ENCODE measurements at regions not wholly inside any gene's neighbourhood (a gene's known extent, or its start where the extent isn't known, plus 50 kb on each side); places are given as distances from the start of the nearest gene placed in this dataset.
"Not testable (repeated sequence)": the region's sequence is repeated elsewhere in the genome, so short reads cannot be mapped to it uniquely, and the experiment has no call there.

DNA sequence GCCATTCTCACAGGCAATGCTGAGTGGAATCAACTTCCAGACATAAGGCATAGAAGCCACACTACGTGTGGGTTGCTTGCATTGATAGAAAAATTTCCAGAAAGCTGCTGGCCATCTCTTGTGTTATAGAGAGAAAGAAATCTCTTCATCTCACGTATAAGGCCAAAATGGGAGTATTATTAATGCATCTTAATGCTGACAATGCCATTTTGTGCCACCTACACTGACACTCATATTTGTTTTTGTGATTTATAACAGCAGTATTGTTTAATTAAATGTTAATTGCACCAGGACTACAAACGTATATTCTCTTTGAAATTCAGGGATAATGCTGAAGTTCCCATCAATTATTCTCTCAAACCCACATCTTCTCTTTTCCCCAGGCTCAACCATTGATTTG, 56.1 kb upstream of the TMEM132D start:
- no peak for DNase-seq

DNA sequence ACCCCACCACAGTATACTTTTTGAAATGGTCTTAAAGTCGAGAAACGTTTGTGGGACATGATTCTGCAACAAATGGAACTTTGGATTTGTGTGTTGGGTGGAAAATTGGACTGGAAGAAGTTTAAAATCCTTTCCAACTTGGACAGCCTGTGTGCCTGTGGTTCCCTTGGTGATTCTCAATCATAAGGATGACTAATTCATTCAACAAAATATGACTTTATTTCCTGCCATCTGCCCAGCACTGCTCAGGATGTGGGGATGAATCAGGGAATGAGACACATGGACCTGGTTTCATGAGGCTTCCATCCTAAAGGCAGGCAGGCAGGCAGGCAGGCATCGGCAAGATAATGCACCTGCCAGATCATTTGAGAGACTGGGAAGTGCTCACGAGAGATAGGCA, 57.3 kb upstream of the TMEM132D start:
- no peak for DNase-seq

DNA sequence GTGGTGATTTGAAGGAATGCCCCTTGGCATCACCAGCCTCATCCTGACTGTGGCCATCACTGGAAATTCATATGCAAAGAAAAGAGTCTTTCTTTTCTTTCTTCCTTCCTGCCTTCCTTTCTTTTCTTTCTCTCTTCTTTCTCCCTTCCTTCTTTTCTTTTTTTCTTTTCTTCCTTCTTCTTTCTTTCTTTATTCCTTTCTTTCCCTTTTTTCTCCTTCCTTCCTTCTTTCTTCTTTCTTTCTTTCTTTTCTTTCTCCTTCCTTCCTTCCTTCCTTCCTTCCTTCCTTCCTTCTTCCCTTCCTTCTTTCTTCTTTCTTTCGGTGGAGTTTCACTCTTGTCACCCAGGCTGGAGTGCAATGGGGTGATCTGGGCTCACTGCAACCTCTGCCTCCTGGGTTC, 58.0 kb upstream of the TMEM132D start:
- DNase-seq = no peak

DNA sequence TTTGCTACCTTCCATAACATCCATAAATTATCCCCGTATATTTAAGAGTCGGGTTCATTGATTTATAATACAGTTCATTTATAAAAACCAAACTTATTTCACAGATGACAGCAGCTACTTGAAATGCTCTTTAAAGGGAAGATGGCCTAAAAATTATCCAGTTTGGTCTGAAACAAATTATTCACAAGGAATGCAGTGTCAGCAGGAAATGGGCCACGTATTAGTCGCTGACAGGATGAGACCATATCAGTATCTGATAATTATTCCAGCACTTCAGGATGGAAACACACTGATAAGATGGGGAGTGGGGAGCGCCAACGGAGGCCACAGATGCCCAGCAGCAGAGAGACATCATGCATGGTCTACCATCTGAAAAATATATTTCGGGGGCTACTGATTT, 60.5 kb upstream of the TMEM132D start:
- DNase-seq = no peak

DNA sequence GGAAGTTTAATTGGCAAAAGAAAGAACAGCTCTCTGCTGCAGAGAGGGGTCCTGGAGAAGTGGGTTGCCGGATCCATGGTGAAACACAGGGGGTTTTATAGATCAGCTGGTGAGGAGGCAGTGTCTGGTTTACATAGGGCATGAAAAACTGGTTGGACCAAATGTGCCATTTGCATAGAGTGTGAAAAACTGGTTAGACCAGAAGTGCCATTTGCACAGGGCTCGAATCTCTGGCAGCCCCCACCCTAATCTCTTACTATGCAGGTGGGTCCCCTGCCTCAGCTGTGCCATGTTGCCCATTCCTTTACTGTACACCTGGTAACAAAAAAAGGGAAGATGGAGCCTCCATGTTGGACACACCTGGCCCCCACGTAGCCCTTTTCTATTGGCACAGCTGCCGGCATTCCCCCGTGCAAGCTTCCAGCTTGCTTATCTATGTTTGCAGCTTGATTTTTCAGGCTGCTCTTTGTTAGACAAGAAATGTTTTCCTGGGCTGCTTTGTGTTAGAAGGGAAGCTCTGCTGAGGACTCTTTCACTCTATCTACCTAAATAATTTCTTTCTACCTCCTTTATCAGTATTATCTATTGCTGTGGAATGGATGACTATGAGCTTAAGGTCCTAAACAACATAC, 61.1 kb upstream of the TMEM132D start:
- no peak for DNase-seq

DNA sequence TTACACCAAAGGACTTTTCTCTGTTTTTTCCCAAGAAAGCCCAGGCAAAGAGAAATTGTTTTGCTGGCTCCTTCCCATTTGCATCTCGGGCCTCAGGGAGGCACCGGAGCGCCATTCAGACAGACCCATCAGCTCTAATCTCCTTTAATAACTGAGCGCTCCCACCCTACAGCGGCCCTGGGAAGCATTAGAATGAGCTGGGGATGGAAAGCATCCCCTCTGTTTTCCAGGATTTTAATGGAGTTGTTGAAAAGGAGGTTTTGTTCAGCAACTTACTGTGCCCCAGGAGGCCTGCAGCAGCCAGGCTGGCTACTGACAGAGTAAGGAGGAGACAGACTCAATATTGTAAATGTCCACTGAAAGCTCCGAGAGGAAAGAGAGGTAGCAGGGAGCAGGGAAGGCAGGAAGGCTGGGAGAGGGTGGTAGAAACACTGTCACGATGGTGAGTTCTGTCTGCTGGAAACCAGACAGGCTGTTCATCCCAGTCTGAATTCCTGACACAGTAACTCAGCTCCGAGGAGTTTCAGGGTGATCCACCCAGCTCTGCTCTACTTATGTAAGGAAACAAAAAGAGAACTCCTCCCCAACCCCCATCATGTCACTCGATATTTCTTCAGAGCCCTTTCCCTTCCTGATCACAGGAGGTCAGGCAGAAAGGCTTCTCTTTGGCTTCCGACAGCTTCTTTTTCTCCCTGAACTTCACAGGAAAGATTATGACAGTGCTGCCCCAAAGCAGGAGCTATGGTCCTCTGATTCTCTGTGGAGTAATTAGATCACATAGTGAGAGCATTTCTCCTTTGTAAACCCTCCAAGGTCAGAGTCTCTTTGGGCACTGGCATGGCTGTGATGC, 62.5 kb upstream of the TMEM132D start:
- no peak for DNase-seq

DNA sequence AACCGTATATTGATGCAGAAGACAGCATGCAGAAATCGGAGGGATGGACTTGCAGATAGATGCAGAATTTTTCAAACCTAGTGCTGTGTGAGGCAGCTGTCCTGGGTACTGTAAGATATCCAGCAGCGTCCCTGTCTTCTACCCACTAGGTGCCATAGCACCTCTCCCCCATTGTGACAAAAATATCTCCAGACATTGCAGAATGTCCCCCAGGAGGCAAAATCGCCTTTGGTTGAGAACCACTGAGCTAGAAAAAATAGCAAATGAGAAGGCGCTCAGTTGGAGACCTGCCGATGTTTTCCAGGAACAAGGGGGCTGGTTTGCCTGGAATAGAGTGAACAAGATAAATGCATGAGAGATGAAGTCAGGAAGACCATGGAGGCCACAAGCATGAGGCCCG, 67.9 kb upstream of the TMEM132D start:
- no peak for DNase-seq

DNA sequence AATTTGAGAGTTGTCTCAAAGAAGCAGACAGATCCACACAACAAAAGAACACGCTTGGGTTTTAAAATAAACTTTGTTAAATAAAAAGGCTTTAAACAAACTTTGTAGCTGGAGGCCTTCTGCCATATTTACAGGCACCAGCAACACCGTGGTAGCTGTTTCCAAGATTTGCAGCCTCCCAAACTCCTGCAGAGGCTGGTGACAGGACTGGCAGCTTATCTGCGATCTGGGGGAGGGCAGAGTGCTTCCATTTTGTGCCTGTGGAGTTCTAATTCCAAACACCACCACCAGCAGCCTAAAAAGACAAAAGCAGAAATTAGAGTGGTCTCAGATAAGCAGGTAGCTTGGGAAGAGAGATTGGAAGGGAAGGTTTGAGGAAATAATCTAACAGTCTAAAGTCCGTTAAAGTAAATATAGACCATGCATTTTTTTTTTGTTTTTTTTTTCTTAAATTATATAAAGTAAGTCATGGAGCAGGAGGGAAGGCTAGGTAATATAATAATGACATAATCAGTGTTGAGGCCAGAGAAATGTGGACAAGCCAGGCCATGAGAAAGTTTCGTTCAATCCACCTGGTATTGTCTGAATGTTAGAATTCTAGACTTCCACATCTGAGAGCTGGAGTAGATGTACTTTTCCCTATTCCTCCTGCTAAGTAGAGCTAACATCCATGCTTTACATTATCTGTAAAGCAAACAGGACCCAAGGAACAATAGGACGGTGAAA, 69.6 kb upstream of the TMEM132D start:
- no peak for DNase-seq

DNA sequence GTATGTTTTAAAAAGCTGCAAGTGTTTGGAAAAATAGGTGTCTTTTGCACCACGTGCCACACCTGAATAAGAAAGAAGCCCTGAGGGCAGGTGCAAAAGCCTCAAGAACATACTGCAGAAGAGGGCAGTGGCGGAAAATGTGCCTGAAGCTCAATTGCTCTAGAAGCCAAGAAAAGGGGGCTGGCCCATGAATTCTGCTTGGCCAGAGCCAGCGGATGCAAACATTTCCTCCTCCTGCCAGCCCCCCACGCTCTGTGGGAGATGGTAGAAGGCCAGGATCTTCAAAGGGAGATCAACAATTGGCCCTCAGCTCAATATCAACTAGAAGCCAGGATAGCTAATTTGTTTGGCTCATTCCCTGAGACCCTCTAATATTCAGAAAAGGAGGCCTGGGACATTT, 80.3 kb upstream of the TMEM132D start:
- DNase-seq = no peak

DNA sequence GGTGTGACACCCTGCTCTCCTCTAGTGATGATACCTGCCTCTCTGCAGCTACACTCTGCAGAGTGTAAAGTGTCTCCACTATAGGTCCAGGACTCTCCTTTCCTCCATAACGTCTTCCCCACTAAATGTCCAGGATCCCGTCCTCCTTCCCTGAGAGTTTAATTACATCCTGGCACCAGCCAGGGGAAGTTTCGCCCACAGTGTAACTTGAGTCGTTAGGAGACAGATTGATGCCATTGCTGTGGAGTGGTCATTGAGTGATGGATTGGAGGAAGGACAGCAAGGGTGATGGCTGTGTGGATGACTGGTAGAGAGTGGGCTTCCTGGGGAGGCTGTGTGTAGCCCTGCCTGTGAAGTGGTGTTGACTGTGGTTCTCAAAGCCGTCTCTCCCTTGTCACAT, 84.0 kb upstream of the TMEM132D start:
- no peak for DNase-seq

DNA sequence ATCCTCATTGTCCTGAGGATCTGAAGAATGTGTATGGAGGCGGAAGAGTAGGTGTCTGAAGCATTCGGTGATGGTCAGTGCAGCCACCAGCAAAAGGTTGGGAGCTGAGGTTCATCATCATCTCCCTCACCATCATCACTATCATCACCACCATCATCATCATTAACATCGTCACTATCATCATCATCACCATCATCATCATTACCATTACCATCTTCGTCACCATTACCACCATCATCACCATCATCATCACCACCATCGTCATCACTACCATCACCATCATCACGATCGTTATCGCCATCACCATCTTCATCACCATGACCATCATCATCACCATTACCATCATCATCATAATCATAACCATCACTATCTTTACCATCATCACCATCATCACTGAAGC, 90.8 kb upstream of the TMEM132D start:
- no peak for DNase-seq

DNA sequence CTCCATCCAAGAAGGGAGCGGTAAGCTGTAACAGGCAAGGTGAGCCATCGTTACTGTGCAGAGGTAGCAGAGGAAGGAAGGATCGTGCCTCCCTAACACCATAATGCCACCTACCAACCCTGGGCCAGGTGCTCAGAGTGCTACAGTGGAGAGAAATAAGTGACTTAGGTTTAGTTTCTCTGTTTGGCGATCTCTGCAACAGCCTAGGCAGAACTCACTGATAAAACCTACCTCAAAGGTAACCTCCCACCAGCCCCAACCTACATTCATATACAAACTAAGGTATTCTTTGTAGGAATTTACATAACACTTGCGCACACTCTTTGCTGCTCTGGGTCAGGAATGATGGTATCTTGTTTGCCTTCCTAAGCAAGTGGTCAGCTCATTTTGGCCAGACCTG, 93.4 kb upstream of the TMEM132D start:
- no peak for DNase-seq

DNA sequence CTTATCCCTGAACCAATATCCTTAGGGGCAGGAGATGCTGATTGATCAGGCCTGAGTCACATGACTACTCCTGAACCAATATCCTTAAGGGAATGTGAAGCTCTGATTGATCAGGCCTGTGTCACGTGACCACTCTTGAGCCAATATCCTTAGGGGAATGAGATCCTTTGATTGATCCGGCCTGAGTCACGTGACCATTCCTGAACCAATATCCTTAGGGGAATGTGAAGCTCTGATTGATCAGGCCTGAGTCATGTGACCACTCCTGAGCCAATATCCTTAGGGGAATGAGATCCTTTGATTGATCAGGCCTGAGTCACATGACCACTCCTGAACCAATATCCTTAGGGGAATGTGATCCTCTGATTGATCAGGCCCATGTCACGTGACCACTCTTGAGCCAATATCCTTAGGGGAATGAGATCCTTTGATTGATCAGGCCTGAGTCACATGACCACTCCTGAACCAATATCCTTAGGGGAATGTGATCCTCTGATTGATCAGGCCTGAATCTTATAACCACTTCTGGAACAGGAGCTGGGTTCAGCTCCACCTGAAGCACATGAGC, 100.6 kb upstream of the TMEM132D start:
- not testable (repeated sequence) for DNase-seq

DNA sequence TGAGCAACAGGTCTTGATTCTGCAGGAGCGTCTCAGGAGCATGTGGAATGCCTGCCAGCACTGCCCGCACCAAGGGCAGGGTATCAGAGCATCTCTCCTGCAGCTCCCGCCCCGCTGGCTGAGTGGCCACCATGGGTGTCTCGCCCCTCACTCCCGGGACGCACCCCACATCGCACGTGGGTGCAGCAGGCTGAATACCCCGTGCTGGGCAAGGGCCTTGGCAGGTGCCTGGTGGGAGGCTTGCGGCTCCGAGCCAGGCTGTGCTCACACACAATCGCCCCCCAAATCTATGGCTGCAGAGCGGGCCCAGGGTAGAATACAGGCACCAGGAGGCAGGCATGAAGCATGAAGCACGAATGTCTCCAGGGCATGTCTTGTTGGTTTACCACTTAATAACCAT, 103.9 kb upstream of the TMEM132D start:
- DNase-seq = no peak

DNA sequence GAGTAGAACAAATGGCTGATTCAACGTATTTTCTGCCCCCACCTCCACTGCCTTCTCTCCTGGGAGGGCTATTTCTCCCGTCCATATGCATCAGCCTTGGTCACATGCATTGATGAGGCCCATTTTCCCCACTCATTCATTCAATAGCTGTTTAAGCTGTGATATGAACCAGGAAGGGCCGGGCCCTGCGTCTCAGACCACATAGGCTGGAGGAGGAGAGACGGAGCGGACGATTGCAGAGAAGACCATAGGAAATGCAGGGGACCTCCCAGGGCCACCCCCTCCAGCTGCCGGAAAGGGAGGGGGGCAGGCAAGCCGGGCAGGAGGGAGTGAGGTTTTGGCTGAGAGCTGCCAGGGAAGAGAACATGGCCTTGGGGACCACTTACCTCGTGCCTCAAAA, 104.4 kb upstream of the TMEM132D start:
- DNase-seq = no peak

DNA sequence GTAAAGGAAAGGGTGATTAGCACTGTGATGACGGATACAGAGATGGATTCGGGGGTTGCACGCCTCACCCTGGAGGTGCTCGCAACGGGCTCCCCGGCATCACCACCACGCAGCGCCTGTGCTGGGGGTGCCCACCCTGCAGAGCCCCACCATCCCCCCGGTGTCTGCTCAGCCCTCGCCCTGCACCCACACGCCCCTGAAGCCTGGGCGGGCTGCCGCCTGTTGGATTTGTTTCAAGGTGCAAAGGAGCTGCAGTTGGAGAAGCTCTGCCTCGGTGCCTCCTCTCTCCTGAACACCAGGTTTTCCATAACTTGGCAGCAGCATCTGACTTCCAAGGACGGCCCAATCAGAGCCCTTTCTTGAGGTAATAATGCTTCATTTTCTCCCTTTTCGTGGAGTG, 106.1 kb upstream of the TMEM132D start:
- no peak for DNase-seq

DNA sequence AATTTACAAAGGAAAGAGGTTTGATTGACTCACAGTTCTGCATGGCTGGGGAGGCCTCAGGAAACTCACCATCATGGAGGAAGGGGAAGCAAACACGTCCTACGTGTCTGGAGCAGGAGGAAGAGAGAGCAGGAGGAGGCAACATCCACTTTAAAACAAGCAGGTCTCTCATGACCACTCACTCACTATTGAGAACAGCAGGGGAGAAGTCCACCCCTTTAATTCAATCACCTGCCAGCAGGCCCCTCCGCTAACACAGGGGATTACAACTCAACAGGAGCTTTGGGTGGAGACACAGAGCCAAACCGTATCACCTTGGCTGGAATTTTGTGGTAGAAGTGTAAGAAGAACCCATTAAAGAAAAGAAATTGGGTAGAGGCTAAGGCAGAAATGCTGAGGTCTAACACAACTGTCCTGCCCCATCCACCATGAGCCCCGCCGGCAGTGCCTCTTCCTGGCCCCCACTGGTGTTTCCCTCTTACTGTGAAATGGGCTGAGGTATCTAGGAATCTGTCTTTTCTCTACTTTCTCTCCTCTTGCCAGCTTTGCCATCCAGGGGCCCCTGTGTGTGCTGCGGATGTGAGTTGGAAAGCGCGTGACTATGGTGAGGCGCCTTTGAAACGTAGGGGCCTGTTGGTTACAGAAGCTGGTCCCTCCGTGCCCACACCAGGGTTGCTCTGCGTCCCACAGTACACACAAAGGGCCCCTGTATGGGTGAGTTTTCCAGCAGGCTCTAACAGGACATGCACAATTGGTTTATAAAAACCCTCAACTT, 108.0 kb upstream of the TMEM132D start:
- no peak for DNase-seq

DNA sequence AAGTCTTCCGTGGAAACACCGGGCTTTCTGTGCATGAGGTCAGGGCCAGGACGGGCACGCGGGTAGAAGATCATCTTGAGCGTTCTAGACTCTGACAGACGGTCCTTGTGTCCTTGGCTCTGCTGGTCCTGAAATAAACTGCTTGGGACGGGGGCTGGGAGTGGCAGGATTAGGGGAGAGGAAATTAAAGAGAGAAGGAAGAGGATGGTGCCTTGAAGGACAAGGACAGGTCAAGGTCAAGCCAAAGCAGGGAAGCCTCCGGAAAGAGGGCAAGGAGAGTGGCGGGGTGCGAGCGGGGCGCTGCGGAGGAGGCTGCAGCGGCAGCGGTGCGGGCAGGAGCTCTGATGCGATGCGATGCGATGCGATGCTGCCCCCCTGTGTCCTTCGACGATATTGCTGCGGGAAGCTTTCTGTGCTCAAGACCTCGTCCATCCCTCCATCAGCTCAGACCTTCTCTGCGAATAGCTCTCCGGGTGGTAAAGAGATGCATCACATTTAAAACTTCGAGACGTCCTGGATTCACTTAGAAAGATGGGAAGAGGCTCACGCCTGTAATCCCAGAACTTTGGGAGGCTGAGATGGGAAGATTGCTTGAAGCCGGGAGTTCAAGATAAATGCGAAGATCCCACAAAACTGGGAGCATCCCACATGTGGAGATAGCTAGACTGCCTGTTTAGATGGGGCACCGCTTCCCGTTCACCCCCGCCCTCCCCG, 110.1 kb upstream of the TMEM132D start:
- peak; percentile 29 to 52 for DNase-seq

DNA sequence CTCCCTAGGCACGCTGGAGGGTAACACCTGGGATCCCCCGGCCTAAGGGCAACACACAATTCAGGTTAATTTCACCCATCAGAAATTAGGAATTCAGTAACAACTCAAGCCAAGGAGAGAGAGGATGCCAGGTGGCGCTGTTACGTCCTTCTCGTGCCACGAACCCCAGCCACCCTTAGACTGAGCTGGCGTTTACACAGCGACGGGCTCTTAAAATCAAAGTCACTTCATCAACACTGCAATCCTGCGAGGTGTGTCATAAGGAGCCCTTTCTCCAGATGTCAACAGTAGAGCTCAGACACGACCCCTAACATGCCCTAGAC, 110.6 kb upstream of the TMEM132D start:
- no peak for DNase-seq

DNA sequence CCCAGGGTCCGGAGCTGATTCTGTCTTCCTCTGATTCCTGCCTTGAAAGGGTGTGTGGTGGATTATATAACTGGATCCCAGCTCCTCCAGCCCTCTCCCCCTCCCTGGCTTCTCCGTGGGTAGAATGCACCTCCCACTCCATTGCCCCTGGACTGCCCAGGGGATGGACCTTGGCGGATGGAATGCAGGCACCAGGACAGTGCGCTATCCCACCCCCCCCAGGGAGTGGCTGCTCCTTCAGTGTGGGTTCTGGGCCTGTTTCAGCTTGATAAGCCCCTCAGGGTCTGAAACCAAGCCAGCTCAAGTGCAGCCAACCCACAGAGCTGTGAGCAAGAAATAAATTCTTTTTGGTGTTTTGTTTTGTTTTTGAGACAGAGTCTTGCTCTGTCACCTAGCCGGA, 112.4 kb upstream of the TMEM132D start:
- DNase-seq = no peak

DNA sequence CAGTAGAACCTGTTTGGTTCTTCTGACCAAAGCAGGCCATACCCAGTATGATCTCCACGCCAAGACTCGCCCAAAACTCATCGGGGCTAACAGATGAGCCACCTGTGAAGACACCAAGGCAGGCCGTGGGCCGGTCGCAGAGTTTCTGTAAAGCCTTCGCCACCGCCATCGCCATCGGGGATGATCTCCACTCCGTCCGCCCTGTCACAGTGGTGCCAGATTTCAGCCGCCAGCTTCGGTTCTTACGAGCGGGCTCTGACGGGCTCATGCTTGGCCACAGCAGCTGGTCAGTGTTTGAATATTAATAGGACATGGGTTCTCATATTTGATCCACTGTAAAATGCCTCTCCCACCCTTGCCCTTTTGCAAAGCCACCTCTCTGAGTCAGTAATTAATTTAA, 113.2 kb upstream of the TMEM132D start:
- DNase-seq = no peak
